Thoracic aorta (tissue), 2 donors: ENCODE measurements at regions not wholly inside any gene's neighbourhood (a gene's known extent, or its start where the extent isn't known, plus 50 kb on each side); places are given as distances from the start of the nearest gene placed in this dataset.
"Not testable (repeated sequence)": the region's sequence is repeated elsewhere in the genome, so short reads cannot be mapped to it uniquely, and the experiment has no call there.

Experiments
- ATAC-seq: fragments of 150-250 bp; one replicate; pipeline ENCODE4 v1.8.0; 2017; ENCODE audit warnings: low read depth; ENCODE audit not compliant: insufficient number of reproducible peaks, low FRiP score
- DNase-seq: peaks from one replicate; pipeline ENCODE4 v3.0.0-alpha.2; 2020; ENCODE audit warnings: low spot score
- H3K27ac ChIP-seq, 2 donors: fragments of 200-600 bp; sonication (generic); 1 replicate in 1 of 2; 2 replicates in 1 of 2; pipeline ENCODE4 v1.5.1; 2016; ENCODE audit warnings: mild to moderate bottlenecking in 2 of 2, moderate library complexity in 2 of 2
- H3K27me3 ChIP-seq: fragments of 200-600 bp; sonication (generic); replicated peaks from 2 replicates; pipeline ENCODE4 v1.6.0; 2016; ENCODE audit warnings: mild to moderate bottlenecking; ENCODE audit not compliant: insufficient read depth
- H3K36me3 ChIP-seq: fragments of 200-600 bp; sonication (generic); one replicate; pipeline ENCODE4 v1.5.1; 2016
- H3K4me1 ChIP-seq, 2 donors: fragments of 200-600 bp; sonication (generic); 1 replicate in 1 of 2; 2 replicates in 1 of 2; pipeline versions ENCODE4 v1.5.1 to v1.6.0; 2016; ENCODE audit warnings: low read depth in 2 of 2, mild to moderate bottlenecking in 1 of 2; ENCODE audit not compliant: control insufficient read depth in 1 of 2
- H3K4me3 ChIP-seq: fragments of 200-600 bp; sonication (generic); 2 replicates; pipeline ENCODE4 v1.5.1; 2016; ENCODE audit warnings: mild to moderate bottlenecking
- H3K9me3 ChIP-seq: fragments of 200-600 bp; sonication (generic); 2 replicates; pipeline ENCODE4 v1.5.1; 2016
- TF ChIP-seq, protein P1 (sequence below): fragments of 200-600 bp; sonication (generic); IDR thresholded peaks from one replicate; pipeline ENCODE4 v1.5.1; 2019; ENCODE audit warnings: antibody characterized with exemption

DNA sequence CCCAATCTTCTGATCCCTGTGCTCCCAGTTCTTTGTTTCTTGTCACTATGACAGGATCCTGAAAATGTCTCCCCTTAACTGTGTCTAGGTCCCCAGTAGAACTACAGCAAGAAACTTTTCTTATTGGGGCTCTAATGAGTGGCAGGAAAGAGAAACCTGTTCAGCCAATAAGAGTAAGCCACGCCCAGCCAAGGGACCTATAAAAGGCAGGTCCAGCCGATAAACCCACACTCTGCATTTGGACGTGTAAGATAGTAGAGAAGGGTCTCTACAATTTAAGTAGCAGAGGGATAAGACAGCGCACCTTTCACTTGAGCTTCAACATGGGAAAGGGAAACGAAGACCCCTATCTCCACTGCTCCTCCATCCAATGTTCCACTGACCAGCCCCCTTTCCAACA, 149.9 kb downstream of the LMLN start:
- H3K4me1 ChIP-seq = no peaks in the 10 kb centered on the region
- ATAC-seq (no peak), DNase-seq (no peak)
- H3K27ac ChIP-seq = no peak overlapping the region
- H3K27me3 ChIP-seq = peaks cover 9% of the 10 kb centered on the region
- no peaks in the 10 kb centered on the region for H3K36me3 ChIP-seq
- TF ChIP-seq, protein P1, sequence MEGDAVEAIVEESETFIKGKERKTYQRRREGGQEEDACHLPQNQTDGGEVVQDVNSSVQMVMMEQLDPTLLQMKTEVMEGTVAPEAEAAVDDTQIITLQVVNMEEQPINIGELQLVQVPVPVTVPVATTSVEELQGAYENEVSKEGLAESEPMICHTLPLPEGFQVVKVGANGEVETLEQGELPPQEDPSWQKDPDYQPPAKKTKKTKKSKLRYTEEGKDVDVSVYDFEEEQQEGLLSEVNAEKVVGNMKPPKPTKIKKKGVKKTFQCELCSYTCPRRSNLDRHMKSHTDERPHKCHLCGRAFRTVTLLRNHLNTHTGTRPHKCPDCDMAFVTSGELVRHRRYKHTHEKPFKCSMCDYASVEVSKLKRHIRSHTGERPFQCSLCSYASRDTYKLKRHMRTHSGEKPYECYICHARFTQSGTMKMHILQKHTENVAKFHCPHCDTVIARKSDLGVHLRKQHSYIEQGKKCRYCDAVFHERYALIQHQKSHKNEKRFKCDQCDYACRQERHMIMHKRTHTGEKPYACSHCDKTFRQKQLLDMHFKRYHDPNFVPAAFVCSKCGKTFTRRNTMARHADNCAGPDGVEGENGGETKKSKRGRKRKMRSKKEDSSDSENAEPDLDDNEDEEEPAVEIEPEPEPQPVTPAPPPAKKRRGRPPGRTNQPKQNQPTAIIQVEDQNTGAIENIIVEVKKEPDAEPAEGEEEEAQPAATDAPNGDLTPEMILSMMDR = no peak
- no peaks in the 10 kb centered on the region for H3K9me3 ChIP-seq
- H3K4me3 ChIP-seq = no peak overlapping the region

DNA sequence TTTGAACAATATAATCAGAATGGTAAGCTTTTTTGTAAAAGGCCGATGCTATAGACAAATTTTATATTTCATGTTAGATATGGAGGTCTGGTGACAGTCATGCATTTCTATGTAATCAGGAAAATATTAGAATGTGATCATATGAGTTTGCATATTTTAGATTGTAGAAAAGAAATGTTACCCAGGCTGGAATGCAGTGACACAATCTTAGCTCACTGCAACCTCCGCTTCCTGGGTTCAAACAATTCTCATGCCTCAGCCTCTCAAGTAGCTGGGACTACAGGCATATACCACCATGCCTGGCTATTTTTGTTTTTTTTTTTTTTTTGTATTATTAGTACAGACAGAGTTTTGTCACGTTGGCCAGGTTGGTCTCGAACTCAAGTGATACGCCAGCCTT, 152.0 kb downstream of the LMLN start:
- Histone ChIP-seq H3K9me3 (no peaks in the 10 kb centered on the region), H3K36me3 (no peaks in the 10 kb centered on the region), H3K4me3 (no peak overlapping the region), H3K27ac (no peak overlapping the region), H3K4me1 (no peaks in the 10 kb centered on the region), H3K27me3 (peaks cover 9% of the 10 kb centered on the region)
- DNase-seq = no peak
- ATAC-seq = no peak
- TF ChIP-seq, protein P1 = no peak

DNA sequence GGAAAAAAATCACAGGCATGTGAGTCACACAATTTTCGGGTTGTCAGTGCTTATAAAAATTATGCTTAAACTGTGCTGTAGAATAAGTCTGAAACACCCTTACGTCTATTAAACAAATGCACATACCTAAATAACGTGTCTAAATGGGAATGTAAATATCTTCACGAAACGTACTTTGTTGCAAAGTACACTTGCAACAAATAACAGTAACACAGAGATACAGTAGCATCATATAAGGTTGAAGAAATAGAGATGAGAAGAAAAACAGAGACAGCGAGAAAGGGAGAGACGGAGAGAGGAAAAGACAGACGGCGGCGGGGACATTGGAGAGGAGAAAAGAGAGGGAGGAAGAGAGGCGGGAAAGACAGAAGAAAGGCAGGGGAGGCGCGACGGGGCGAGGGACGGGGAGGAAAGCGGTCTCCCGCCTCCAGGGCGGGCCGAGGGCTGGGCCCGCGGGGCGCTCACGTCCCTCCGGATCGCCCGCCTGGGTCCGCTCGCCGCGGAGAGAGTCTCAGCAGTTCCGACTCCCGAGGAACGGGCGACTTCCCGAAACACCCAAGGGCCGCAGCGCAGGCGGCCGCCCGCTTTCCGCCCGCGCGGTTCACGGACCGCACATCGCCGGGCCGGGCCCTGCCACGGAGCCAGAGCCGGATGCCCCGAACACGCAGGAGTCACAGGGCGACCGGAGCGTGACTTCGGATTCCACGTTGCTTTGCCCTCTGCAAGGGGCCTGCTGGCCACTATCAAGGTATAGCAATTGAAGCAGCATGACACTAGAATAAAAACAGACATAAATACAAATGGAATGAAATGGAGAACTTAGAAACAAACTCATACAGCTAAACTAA, 153.4 kb downstream of the LMLN start:
- Histone ChIP-seq H3K27me3 (peaks cover 9% of the 10 kb centered on the region), H3K27ac (no peak overlapping the region), H3K9me3 (no peaks in the 10 kb centered on the region), H3K36me3 (no peaks in the 10 kb centered on the region), H3K4me3 (peak overlapping the region; percentile 55), H3K4me1 (no peaks in the 10 kb centered on the region)
- TF ChIP-seq, protein P1 = no peak
- no peak for ATAC-seq
- no peak for DNase-seq

DNA sequence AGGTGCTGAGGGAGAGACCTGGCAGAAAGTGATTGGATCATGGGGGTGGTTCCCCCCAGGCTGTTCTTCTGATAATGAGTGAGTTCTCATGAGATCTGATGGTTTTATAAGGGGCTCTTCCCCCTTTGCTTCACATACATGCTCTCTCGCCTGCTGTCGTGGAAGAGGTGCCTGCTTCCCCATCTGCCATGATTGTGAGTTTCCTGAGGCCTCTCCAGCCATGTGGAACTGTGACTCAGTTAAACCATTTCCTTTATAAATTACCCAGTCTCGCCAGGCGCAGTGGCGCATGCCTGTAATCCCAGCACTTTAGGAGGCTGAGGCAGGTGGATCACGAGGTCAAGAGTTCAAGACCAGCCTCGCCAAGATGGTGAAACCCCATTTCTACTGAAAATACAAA, 154.5 kb downstream of the LMLN start:
- not testable (repeated sequence) for H3K36me3 ChIP-seq, ATAC-seq, H3K4me3 ChIP-seq, H3K9me3 ChIP-seq, H3K27me3 ChIP-seq, H3K4me1 ChIP-seq, DNase-seq, H3K27ac ChIP-seq

DNA sequence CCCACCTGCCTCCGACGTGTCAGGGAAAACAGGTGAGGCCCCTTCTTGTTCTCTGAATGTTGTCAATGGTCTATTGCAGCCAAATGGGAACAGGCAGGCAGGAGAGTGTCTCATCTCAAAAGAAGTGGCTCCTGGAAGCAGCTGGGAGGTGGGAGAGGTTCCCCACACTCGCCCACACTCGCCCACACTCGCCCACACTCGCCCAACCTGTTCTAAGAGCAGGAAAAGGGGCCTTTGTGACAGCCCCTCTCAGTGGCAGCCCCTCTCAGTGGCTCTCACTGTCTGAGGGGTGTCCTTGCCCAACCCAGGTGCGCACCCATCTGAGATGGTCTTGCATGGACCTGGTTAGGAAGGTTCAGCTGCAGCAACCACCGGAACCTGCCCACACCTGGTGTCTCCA, 162.2 kb downstream of the LMLN start:
- not testable (repeated sequence) for H3K4me1 ChIP-seq, H3K36me3 ChIP-seq, ATAC-seq, DNase-seq, H3K9me3 ChIP-seq, H3K27me3 ChIP-seq, H3K27ac ChIP-seq, H3K4me3 ChIP-seq

DNA sequence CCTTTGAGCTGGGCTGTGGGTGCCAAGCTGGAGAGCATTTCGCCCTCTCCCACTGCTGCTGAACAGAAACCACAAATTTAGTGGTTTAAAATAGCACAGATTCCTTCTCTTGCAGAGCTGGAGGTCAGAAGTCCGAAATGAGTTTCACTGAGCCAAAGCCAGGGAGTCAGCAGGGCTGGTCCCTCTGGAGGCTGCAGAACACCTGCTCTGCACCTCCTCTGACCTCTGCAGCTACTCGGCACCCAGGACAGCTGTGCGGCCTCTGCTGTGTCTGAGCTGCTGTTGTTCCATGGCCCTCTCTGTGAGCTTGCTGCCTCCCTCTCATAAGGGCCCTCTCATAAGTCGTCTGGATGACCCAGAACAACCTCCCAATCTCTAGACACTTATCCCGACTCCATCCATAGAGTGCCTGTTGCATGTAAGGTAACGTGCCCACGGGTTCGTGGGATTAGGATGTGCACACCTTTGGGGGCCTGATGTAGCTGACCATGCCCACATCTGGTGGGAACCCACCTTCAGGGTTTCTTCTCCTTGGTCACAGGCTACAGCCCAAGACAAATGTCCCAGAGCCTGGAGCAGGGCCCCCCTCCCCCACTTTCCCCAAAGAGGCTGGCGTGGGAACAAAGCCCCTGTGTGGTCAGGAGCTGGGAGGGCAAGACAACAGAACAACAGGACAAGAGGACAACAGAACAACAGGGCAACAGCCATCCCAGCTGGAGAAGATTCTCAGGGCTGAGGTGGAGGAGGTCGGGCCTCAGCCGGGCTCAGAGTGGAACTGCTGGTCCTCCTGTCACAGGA, 177.2 kb downstream of the LMLN start:
- DNase-seq, H3K4me3 ChIP-seq, H3K27ac ChIP-seq, H3K36me3 ChIP-seq, H3K9me3 ChIP-seq, H3K4me1 ChIP-seq, ATAC-seq, H3K27me3 ChIP-seq: not testable (repeated sequence)

DNA sequence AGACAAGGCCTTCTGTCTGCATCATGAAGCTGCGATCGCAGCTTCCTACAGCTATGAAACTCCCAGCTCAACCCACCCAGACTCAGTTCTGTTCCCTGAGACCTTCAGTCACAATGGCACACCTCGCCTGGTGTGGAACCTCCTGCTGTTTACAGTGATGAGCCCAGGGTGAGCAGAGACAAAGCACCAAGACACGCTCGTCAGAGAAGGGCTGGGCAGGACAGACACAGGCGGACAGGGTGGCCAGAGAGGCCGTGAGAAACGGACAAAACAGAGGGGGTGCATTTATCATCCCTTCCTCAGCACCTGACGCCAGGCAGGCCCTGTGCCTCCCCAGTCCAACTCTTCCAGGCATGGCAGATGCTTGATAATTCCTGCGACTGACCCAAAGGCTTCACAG, 178.2 kb downstream of the LMLN start:
- not testable (repeated sequence) for H3K27ac ChIP-seq, H3K27me3 ChIP-seq, H3K36me3 ChIP-seq, H3K4me1 ChIP-seq, H3K9me3 ChIP-seq, H3K4me3 ChIP-seq, DNase-seq
- ATAC-seq = peak; percentile 31

DNA sequence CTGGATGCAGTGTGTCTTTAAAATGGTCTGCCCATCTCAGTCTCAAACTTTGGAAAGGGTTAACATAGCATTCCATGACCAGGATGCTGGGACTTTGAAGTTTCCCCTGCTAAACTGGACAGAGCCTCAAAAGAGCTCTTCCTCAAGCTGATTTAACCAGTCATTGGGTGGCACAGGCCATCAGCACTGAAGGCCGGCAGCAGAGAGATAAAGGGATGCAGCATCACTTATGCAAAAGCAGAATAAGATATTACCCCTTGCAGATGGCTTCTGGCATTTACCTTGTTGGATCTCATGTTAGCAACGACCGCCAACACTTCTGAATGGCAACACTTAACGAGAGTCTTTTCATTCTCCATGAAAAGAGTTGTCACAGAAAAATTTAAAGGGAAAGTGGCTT, 179.0 kb downstream of the LMLN start:
- H3K36me3 ChIP-seq, H3K27me3 ChIP-seq, H3K9me3 ChIP-seq, H3K4me3 ChIP-seq, ATAC-seq, DNase-seq, H3K4me1 ChIP-seq, H3K27ac ChIP-seq: not testable (repeated sequence)

DNA sequence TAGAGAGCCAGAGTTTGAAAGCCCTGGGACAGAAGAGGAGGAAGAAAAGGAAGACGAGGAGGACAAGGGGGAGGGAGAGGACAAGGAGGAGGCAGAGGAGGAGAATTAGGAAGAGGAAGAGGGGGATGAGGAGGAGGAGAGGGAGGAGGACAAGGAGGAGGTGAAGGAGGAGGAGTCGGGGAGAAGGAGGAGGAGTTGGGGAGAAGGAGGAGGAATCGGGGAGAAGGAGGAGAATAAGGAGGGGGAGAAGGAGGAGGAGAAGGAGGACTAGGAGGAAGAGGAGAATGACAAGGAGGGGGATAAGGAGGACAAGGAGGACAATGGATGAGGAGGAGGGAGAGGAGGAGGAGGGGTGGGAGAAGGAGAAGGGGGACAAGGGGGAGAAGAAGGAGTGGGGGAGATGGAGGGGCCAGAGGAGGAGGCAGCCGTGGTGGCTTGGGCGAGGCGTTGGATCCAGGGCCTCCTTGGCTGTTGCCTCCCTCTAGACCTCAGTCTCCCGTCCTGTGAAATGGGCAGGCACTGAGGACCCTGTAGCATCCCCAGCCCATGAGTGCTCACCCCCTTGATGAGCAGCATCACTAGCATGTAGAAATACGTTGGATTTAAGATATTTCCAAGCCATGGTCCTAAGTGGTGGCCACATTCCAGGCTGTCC, 179.6 kb downstream of the LMLN start:
- H3K4me1 ChIP-seq, H3K9me3 ChIP-seq, H3K27ac ChIP-seq, ATAC-seq, H3K36me3 ChIP-seq, H3K4me3 ChIP-seq, DNase-seq, H3K27me3 ChIP-seq: not testable (repeated sequence)
